HUES6 (cell line): ENCODE measurements at regions not wholly inside any gene's neighbourhood (a gene's known extent, or its start where the extent isn't known, plus 50 kb on each side); places are given as distances from the start of the nearest gene placed in this dataset.
"Not testable (repeated sequence)": the region's sequence is repeated elsewhere in the genome, so short reads cannot be mapped to it uniquely, and the experiment has no call there.

Source experiments
- H3K27ac ChIP-seq: 2 replicates; pipeline ENCODE4 v1.7.0; 2013; ENCODE audit warnings: low read depth, mild to moderate bottlenecking, low read length, inconsistent platforms
- H3K27me3 ChIP-seq: 2 replicates; pipeline ENCODE4 v1.6.1; 2013; ENCODE audit warnings: low read length; ENCODE audit not compliant: control insufficient read depth, insufficient read depth
- H3K36me3 ChIP-seq: 2 replicates; pipeline ENCODE4 v1.6.1; 2013; ENCODE audit warnings: low read length; ENCODE audit not compliant: control insufficient read depth, insufficient read depth
- H3K4me1 ChIP-seq: 2 replicates; pipeline ENCODE4 v1.6.1; 2013; ENCODE audit warnings: low read length; ENCODE audit not compliant: control insufficient read depth, insufficient read depth
- H3K4me3 ChIP-seq: 2 replicates; pipeline ENCODE4 v1.5.1; 2013; ENCODE audit warnings: low read depth, low read length
- H3K9ac ChIP-seq: one replicate; pipeline ENCODE4 v1.6.1; 2013; ENCODE audit warnings: mild to moderate bottlenecking, low read length
- H3K9me3 ChIP-seq: 2 replicates; pipeline ENCODE4 v1.6.1; 2013; ENCODE audit warnings: low read depth, low read length; ENCODE audit not compliant: control insufficient read depth, insufficient read depth

DNA sequence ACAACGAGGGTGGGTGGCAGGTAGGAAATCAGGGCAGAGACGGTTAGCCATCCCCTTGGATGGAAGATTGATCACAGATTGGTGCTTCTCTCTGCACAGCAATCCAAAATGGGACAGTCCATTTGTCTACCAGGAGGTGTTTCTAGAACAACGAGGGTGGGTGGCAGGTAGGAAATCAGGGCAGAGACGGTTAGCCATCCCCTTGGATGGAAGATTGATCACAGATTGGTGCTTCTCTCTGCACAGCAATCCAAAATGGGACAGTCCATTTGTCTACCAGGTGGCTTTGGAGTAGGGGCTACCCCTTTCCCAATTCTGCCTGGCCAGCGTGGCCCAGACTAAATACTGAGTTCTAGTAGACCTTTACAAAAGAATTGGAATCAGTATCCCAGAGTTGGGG, 452.3 kb downstream of the CD83 start:
- not testable (repeated sequence) for H3K27me3 ChIP-seq, H3K36me3 ChIP-seq, H3K9me3 ChIP-seq, H3K9ac ChIP-seq, H3K4me1 ChIP-seq, H3K27ac ChIP-seq, H3K4me3 ChIP-seq

DNA sequence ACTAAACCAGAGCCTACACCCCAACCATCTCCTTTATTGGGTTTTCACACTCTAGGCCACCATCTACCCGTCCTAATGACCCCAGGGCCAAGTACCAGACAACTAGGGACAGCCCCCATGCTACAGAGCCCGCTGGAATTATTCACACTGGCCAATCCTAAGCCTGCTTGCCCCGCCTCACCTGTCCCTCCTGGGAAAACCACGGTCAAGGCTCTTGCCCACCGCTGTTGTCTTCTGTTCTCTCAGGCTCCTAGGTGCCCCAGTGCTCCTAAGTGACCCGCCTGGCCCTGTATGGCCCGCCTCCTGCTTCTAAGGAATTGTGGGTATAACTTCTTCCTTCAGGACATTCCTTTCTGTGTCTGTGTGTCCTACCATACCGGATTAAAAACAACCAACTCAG, 453.4 kb downstream of the CD83 start:
- Histone ChIP-seq H3K4me3 (no peak overlapping the region), H3K4me1 (0 out of 2 replicates have a peak, but pooled peaks cover 4% of the 10 kb centered on the region), H3K9ac (no peak overlapping the region), H3K9me3 (peaks cover under 1% of the 10 kb centered on the region; the same call in 1 of the 2 replicates), H3K27ac (no peak overlapping the region), H3K27me3 (no peaks in the 10 kb centered on the region), H3K36me3 (no peaks in the 10 kb centered on the region)

DNA sequence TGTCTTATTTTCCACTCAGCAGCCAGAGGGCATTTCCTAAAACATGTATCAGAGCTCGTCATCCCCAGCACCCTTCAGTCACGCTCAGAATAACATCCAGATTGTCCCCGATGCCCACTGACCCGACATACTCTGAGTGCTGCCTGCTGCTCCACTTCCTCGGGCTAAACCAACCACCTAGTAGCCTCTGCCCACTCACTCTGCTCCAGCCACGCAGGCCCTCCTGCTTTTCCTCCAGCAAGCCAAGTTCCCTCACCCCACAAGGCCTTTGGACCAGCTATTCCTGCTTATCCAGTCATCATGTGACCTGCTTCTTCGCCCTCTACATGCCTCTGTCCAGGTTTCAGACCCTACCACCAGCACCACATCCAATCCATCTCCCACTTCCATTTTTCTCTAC, 454.2 kb downstream of the CD83 start:
- Histone ChIP-seq H3K4me3 (no peak overlapping the region), H3K27me3 (no peaks in the 10 kb centered on the region), H3K4me1 (0 out of 2 replicates have a peak, but pooled peaks cover 4% of the 10 kb centered on the region), H3K9me3 (peaks cover 3% of the 10 kb centered on the region; the same call in 1 of the 2 replicates), H3K36me3 (no peaks in the 10 kb centered on the region), H3K9ac (no peak overlapping the region), H3K27ac (no peak overlapping the region)

DNA sequence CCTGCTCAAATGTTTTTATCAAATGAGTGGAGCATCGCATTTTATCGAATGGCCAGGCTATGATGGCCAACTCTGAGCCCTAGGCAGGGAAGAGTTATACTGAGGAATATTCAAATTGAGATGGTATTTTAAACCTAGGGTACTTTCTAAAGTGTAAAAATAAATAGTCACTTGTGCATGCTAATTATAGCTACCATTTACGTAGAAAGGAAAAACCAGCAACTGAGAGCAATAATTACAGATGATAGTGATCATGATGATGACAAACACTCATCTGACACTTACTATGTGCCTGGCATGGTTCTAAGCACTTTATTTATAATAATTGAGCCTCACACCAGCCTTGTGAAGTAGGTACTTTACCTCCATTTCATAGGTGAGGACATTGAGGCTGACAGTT, 455.7 kb downstream of the CD83 start:
- H3K27me3 ChIP-seq, result no peaks in the 10 kb centered on the region
- H3K27ac ChIP-seq, result no peak overlapping the region
- 0 out of 2 replicates have a peak, but pooled peaks cover 4% of the 10 kb centered on the region for H3K4me1 ChIP-seq
- H3K4me3 ChIP-seq, result no peak overlapping the region
- no peak overlapping the region for H3K9ac ChIP-seq
- no peaks in the 10 kb centered on the region for H3K36me3 ChIP-seq
- peaks cover 3% of the 10 kb centered on the region; the same call in 1 of the 2 replicates for H3K9me3 ChIP-seq

DNA sequence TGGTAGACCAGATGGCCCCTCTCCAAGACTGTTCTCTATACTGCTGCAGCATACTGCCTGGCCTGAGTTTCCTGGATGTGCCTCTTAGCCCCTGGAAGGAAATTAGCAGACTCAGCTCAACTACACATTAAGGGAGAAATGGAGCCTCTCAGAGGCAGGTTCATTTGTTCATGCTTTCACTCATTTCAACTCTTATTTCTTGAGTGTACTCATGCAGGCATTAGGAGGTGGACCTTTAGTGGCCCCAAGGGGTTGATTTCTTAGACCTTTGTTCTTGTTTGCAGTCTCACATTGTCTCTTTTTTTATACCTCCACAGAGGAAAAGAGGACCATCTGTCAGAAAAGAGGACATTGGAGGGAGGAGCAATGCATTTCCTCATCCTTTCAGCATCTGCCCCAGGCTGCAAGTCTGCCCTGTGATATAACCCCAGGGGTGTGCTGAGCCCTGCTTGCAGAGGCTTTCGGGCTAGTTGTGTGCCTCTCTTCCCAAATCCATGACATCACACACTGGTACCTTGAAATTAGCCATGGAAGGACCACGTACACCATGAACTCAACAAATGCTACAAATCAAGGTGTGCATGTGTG, 456.2 kb downstream of the CD83 start:
- Histone ChIP-seq H3K36me3 (no peaks in the 10 kb centered on the region), H3K4me1 (0 out of 2 replicates have a peak, but pooled peaks cover under 1% of the 10 kb centered on the region), H3K27ac (no peak overlapping the region), H3K4me3 (no peak overlapping the region), H3K27me3 (no peaks in the 10 kb centered on the region), H3K9me3 (peaks cover 3% of the 10 kb centered on the region; the same call in 1 of the 2 replicates), H3K9ac (no peak overlapping the region)

DNA sequence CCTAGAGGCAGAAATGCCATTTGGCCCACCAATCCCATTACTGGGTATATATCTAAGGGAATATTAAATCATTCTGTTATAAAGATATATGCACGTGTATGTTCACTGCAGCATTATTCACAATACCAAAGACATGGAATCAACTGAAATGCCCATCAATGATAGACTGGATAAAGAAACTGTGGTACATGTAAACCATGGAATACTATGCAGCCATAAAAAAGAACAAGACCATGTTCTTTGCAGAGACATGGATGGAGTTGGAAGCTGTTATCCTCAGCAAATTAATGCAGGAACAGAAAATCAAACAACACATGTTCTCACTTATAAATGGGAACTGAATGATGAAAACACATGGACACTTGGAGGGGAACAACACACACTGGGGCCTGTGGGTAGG, 458.4 kb downstream of the CD83 start:
- H3K36me3 ChIP-seq, result no peaks in the 10 kb centered on the region
- H3K27me3 ChIP-seq, result no peaks in the 10 kb centered on the region
- H3K9me3 ChIP-seq, result peaks cover 3% of the 10 kb centered on the region; the same call in 1 of the 2 replicates
- H3K27ac ChIP-seq, result no peak overlapping the region
- H3K4me1 ChIP-seq, result no peaks in the 10 kb centered on the region
- H3K9ac ChIP-seq, result no peak overlapping the region
- H3K4me3 ChIP-seq, result no peak overlapping the region

DNA sequence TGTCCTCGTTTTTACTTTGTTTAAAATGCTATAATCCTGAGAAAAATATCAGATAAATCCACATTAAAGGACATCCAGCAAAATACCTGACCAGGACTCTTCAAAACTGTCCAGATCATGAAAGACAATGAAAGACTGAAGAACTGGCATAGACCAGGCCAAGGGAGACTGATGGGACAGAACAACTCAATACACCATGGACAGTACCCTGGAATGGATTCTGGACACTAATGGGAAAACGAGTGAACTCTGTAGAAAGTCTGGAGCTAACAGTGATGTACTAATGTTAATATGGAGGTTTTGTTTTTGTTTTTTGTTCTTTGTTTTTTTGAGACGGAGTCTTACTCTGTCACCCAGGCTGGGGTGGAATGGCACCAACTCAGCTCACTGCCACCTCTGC, 461.4 kb downstream of the CD83 start:
- Histone ChIP-seq H3K9ac (no peak overlapping the region), H3K27me3 (no peaks in the 10 kb centered on the region), H3K4me1 (no peaks in the 10 kb centered on the region), H3K27ac (no peak overlapping the region), H3K4me3 (no peak overlapping the region), H3K9me3 (peaks cover 3% of the 10 kb centered on the region; the same call in 1 of the 2 replicates), H3K36me3 (no peaks in the 10 kb centered on the region)

DNA sequence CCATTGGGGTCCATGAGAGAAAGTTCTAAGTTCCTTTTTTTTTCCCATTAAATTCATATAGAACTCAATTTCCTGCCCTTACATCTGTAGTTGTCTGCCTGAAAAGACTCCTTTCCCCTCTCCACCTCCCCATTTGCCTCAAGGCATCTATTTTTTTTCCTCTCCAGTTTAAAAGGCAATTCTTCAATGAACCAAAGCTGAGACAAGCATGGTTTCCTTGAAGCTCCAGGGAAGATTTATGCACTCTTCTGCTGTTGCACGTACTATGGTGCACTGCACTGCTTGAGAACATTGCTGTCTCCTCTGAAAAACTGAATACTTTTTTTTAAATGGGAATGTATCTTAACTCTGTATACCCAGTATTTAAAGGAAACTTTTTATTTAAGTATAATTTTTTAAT, 465.2 kb downstream of the CD83 start:
- Histone ChIP-seq H3K36me3 (no peaks in the 10 kb centered on the region), H3K4me1 (no peaks in the 10 kb centered on the region), H3K4me3 (no peak overlapping the region), H3K27ac (no peak overlapping the region), H3K9ac (no peak overlapping the region), H3K9me3 (no peaks in the 10 kb centered on the region), H3K27me3 (no peaks in the 10 kb centered on the region)

DNA sequence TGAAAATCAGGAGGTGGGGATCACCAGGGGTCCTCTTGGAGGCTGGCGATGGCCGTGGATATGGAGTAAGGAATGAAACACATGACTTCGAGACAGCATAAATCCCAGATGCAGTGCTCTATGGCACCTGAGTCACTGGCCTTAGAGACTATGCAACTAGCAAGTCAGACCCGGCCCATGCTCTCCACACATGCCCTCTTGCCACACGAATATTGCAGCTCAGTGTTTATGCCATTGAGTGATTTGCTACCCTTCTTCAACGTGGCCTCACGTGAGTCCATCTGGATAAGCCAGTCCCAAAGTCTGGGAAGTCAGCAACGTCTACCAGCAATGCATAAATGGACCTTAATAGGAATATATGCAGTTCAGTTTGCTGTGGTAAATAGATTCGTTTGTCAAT, 466.3 kb downstream of the CD83 start:
- no peak overlapping the region for H3K9ac ChIP-seq
- H3K9me3 ChIP-seq, result no peaks in the 10 kb centered on the region
- no peaks in the 10 kb centered on the region for H3K27me3 ChIP-seq
- no peaks in the 10 kb centered on the region for H3K4me1 ChIP-seq
- H3K27ac ChIP-seq, result no peak overlapping the region
- no peak overlapping the region for H3K4me3 ChIP-seq
- H3K36me3 ChIP-seq, result no peaks in the 10 kb centered on the region

DNA sequence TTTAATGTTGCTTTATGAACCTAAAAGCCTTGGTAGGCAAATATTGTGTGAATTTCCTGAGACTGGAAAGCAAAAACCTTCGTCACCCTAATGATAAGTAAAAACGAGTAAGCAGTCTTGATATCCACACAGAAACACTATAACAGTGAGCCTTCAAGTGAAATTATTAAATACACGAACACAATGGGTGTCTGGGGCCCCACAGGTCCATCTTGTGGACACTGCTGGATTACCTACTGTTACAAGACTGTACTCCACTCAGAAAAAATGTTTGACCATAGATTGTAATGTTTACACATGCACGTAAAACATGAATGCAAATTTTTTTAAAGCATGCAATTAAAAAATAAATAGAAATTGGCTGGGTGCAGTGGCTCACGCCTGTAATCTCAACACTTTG, 466.9 kb downstream of the CD83 start:
- Histone ChIP-seq H3K4me3 (no peak overlapping the region), H3K27me3 (no peaks in the 10 kb centered on the region), H3K36me3 (no peaks in the 10 kb centered on the region), H3K9me3 (no peaks in the 10 kb centered on the region), H3K27ac (no peak overlapping the region), H3K9ac (no peak overlapping the region), H3K4me1 (no peaks in the 10 kb centered on the region)

DNA sequence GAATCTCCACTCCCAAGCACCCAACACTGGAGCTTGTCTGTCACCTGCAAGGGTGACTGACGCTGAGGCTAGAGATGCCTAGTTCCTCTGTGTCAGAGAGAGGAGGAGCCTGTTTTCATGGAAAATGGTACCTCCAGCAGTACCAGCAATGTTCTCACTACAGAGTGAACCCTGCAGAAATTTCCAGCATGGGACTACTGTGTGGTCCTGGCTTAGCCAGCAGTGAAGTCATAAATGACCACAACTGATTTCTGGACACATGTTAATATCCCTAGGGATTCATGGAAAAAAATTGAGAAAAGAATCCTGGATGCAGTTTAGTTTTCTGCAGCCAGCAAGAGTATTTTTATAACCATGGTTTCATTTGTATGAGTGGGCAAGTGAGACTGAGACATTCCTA, 468.1 kb downstream of the CD83 start:
- no peak overlapping the region for H3K27ac ChIP-seq
- no peak overlapping the region for H3K9ac ChIP-seq
- no peaks in the 10 kb centered on the region for H3K9me3 ChIP-seq
- no peaks in the 10 kb centered on the region for H3K36me3 ChIP-seq
- no peaks in the 10 kb centered on the region for H3K4me1 ChIP-seq
- H3K4me3 ChIP-seq, result no peak overlapping the region
- no peaks in the 10 kb centered on the region for H3K27me3 ChIP-seq
